ENCODE measurements at regions not wholly inside any gene's neighbourhood (a gene's known extent, or its start where the extent isn't known, plus 50 kb on each side); places are given as distances from the start of the nearest gene placed in this dataset.

GRCh38 chr2:41835401-41835800 is 212.4 kb upstream of the PKDCC start:
- H2BK5ac ChIP-seq (ENCODE audit: low read depth, low read length, poor library complexity), result no peak overlapping the region
- H3K18ac ChIP-seq (ENCODE audit: low read length), result no peak overlapping the region
- H3K79me1 ChIP-seq (ENCODE audit: low read length), result peaks cover under 1% of the 10 kb centered on the region
- no peak overlapping the region for H2BK12ac ChIP-seq (ENCODE audit: low read length)
- H3K4me2 ChIP-seq (ENCODE audit: low read length), result no peak overlapping the region
- H4K12ac ChIP-seq (ENCODE audit: low read depth, low read length), result no peak overlapping the region
- H3K27ac ChIP-seq (ENCODE audit: low read depth, low read length), result no peak overlapping the region
- WGBS (ENCODE audit: extremely low coverage, insufficient coverage, insufficient read length), result no CpG with 5 or more reads among the region's 1 CpG
- no peak overlapping the region for H3K9ac ChIP-seq (ENCODE audit: low read length)
- H3K27me3 ChIP-seq (ENCODE audit: insufficient read depth, low read length), result no peaks in the 10 kb centered on the region
- no peak overlapping the region for H2BK120ac ChIP-seq (ENCODE audit: insufficient read depth, low read length, poor library complexity)
- H2AFZ ChIP-seq (ENCODE audit: insufficient read depth, low read length, poor library complexity), result no peak overlapping the region
- H3K9me3 ChIP-seq (ENCODE audit: insufficient read depth, low read depth, low read length), result no peaks in the 10 kb centered on the region
- no peak overlapping the region for H3K4me3 ChIP-seq (ENCODE audit: low read depth, low read length)
- no peak overlapping the region for H3K23ac ChIP-seq (ENCODE audit: low read length)
- H2AK5ac ChIP-seq (ENCODE audit: low read length), result no peak overlapping the region
- no peak overlapping the region for H3K4ac ChIP-seq (ENCODE audit: low read depth, low read length)
- no peaks in the 10 kb centered on the region for H3K36me3 ChIP-seq (ENCODE audit: control insufficient read depth in 1 of 2, insufficient read depth in 2 of 2, low read length in 2 of 2)
- no peak overlapping the region for H4K8ac ChIP-seq (ENCODE audit: low read depth, low read length)
- no peak overlapping the region for H3K14ac ChIP-seq (ENCODE audit: low read length)
- H4K91ac ChIP-seq (ENCODE audit: low read depth, low read length), result no peak overlapping the region
- no peak for DNase-seq
- no peaks in the 10 kb centered on the region for H3K79me2 ChIP-seq (ENCODE audit: control insufficient read depth, insufficient read depth, low read length, poor library complexity)
- H3K4me1 ChIP-seq (ENCODE audit: control insufficient read depth in 1 of 2, insufficient read depth in 2 of 2, low read length in 2 of 2), result no peaks in the 10 kb centered on the region

GRCh38 chr2:41836948-41837347 is 210.9 kb upstream of the PKDCC start:
- H3K4me1 ChIP-seq (ENCODE audit: control insufficient read depth in 1 of 2, insufficient read depth in 2 of 2, low read length in 2 of 2), result no peaks in the 10 kb centered on the region
- H3K79me2 ChIP-seq (ENCODE audit: control insufficient read depth, insufficient read depth, low read length, poor library complexity), result peaks cover 3% of the 10 kb centered on the region
- DNase-seq, result peak; percentile 31 to 78
- no peak overlapping the region for H3K27ac ChIP-seq (ENCODE audit: low read depth, low read length)
- no peaks in the 10 kb centered on the region for H3K27me3 ChIP-seq (ENCODE audit: insufficient read depth, low read length)
- no peaks in the 10 kb centered on the region for H3K36me3 ChIP-seq (ENCODE audit: control insufficient read depth in 1 of 2, insufficient read depth in 2 of 2, low read length in 2 of 2)
- H3K14ac ChIP-seq (ENCODE audit: low read length), result no peak overlapping the region
- H3K79me1 ChIP-seq (ENCODE audit: low read length), result peaks cover 4% of the 10 kb centered on the region
- H3K4ac ChIP-seq (ENCODE audit: low read depth, low read length), result no peak overlapping the region
- no peak overlapping the region for H2BK12ac ChIP-seq (ENCODE audit: low read length)
- H3K9ac ChIP-seq (ENCODE audit: low read length), result no peak overlapping the region
- no peaks in the 10 kb centered on the region for H3K9me3 ChIP-seq (ENCODE audit: insufficient read depth, low read depth, low read length)
- H3K18ac ChIP-seq (ENCODE audit: low read length), result no peak overlapping the region
- no peak overlapping the region for H3K23ac ChIP-seq (ENCODE audit: low read length)
- no peak overlapping the region for H4K91ac ChIP-seq (ENCODE audit: low read depth, low read length)
- H2AK5ac ChIP-seq (ENCODE audit: low read length), result no peak overlapping the region
- H3K4me3 ChIP-seq (ENCODE audit: low read depth, low read length), result no peak overlapping the region
- no peak overlapping the region for H3K4me2 ChIP-seq (ENCODE audit: low read length)
- H4K12ac ChIP-seq (ENCODE audit: low read depth, low read length), result no peak overlapping the region
- H2BK5ac ChIP-seq (ENCODE audit: low read depth, low read length, poor library complexity), result no peak overlapping the region
- H2AFZ ChIP-seq (ENCODE audit: insufficient read depth, low read length, poor library complexity), result no peak overlapping the region
- no peak overlapping the region for H4K8ac ChIP-seq (ENCODE audit: low read depth, low read length)
- H2BK120ac ChIP-seq (ENCODE audit: insufficient read depth, low read length, poor library complexity), result no peak overlapping the region
- no CpG with 5 or more reads among the region's 4 CpGs for WGBS (ENCODE audit: extremely low coverage, insufficient coverage, insufficient read length)

GRCh38 chr2:41837610-41838009 is 210.2 kb upstream of the PKDCC start:
- no peak overlapping the region for H3K4me3 ChIP-seq (ENCODE audit: low read depth, low read length)
- H2AFZ ChIP-seq (ENCODE audit: insufficient read depth, low read length, poor library complexity), result no peak overlapping the region
- no peaks in the 10 kb centered on the region for H3K9me3 ChIP-seq (ENCODE audit: insufficient read depth, low read depth, low read length)
- DNase-seq, result no peak
- H3K4me1 ChIP-seq (ENCODE audit: control insufficient read depth in 1 of 2, insufficient read depth in 2 of 2, low read length in 2 of 2), result no peaks in the 10 kb centered on the region
- peaks cover 4% of the 10 kb centered on the region for H3K79me1 ChIP-seq (ENCODE audit: low read length)
- H4K91ac ChIP-seq (ENCODE audit: low read depth, low read length), result no peak overlapping the region
- no peak overlapping the region for H4K8ac ChIP-seq (ENCODE audit: low read depth, low read length)
- no peak overlapping the region for H2BK5ac ChIP-seq (ENCODE audit: low read depth, low read length, poor library complexity)
- H3K27ac ChIP-seq (ENCODE audit: low read depth, low read length), result no peak overlapping the region
- no peak overlapping the region for H3K4ac ChIP-seq (ENCODE audit: low read depth, low read length)
- no peak overlapping the region for H3K4me2 ChIP-seq (ENCODE audit: low read length)
- no peak overlapping the region for H4K12ac ChIP-seq (ENCODE audit: low read depth, low read length)
- peaks cover 3% of the 10 kb centered on the region for H3K79me2 ChIP-seq (ENCODE audit: control insufficient read depth, insufficient read depth, low read length, poor library complexity)
- no peak overlapping the region for H2AK5ac ChIP-seq (ENCODE audit: low read length)
- H3K27me3 ChIP-seq (ENCODE audit: insufficient read depth, low read length), result no peaks in the 10 kb centered on the region
- no peak overlapping the region for H2BK120ac ChIP-seq (ENCODE audit: insufficient read depth, low read length, poor library complexity)
- H3K9ac ChIP-seq (ENCODE audit: low read length), result no peak overlapping the region
- H3K36me3 ChIP-seq (ENCODE audit: control insufficient read depth in 1 of 2, insufficient read depth in 2 of 2, low read length in 2 of 2), result no peaks in the 10 kb centered on the region
- H3K23ac ChIP-seq (ENCODE audit: low read length), result no peak overlapping the region
- H2BK12ac ChIP-seq (ENCODE audit: low read length), result no peak overlapping the region
- no peak overlapping the region for H3K18ac ChIP-seq (ENCODE audit: low read length)
- H3K14ac ChIP-seq (ENCODE audit: low read length), result no peak overlapping the region

GRCh38 chr2:41840702-41841551 is 206.9 kb upstream of the PKDCC start:
- H2BK120ac ChIP-seq (ENCODE audit: insufficient read depth, low read length, poor library complexity), result peak overlapping the region; percentile 26
- H3K27me3 ChIP-seq (ENCODE audit: insufficient read depth, low read length), result no peaks in the 10 kb centered on the region
- no peak overlapping the region for H2BK5ac ChIP-seq (ENCODE audit: low read depth, low read length, poor library complexity)
- peak; percentile 95 to 97 for DNase-seq
- H3K23ac ChIP-seq (ENCODE audit: low read length), result no peak overlapping the region
- H3K27ac ChIP-seq (ENCODE audit: low read depth, low read length), result no peak overlapping the region
- H3K4ac ChIP-seq (ENCODE audit: low read depth, low read length), result no peak overlapping the region
- no peaks in the 10 kb centered on the region for H3K9me3 ChIP-seq (ENCODE audit: insufficient read depth, low read depth, low read length)
- peak overlapping the region; percentile 93 for H2AFZ ChIP-seq (ENCODE audit: insufficient read depth, low read length, poor library complexity)
- H3K36me3 ChIP-seq (ENCODE audit: control insufficient read depth in 1 of 2, insufficient read depth in 2 of 2, low read length in 2 of 2), result no peaks in the 10 kb centered on the region
- no peaks in the 10 kb centered on the region for H3K4me1 ChIP-seq (ENCODE audit: control insufficient read depth in 1 of 2, insufficient read depth in 2 of 2, low read length in 2 of 2)
- peak overlapping the region; percentile 85 for H3K9ac ChIP-seq (ENCODE audit: low read length)
- H4K8ac ChIP-seq (ENCODE audit: low read depth, low read length), result peak overlapping the region; percentile 96
- H2BK12ac ChIP-seq (ENCODE audit: low read length), result no peak overlapping the region
- peak overlapping the region; percentile 57 for H3K14ac ChIP-seq (ENCODE audit: low read length)
- H3K4me2 ChIP-seq (ENCODE audit: low read length), result peak overlapping the region; percentile 91
- H2AK5ac ChIP-seq (ENCODE audit: low read length), result no peak overlapping the region
- peaks cover 3% of the 10 kb centered on the region for H3K79me2 ChIP-seq (ENCODE audit: control insufficient read depth, insufficient read depth, low read length, poor library complexity)
- H4K12ac ChIP-seq (ENCODE audit: low read depth, low read length), result peak overlapping the region; percentile 72
- peak overlapping the region; percentile 81 for H3K4me3 ChIP-seq (ENCODE audit: low read depth, low read length)
- peak overlapping the region; percentile 61 for H3K18ac ChIP-seq (ENCODE audit: low read length)
- H4K91ac ChIP-seq (ENCODE audit: low read depth, low read length), result peak overlapping the region; percentile 57
- no CpG with 5 or more reads among the region's 48 CpGs for WGBS (ENCODE audit: extremely low coverage, insufficient coverage, insufficient read length)
- peaks cover 4% of the 10 kb centered on the region for H3K79me1 ChIP-seq (ENCODE audit: low read length)

Data from trophoblast cell (in vitro differentiated cells and primary cell).